Naive thymus-derived CD4-positive, alpha-beta T cell (primary cell): ENCODE measurements at regions not wholly inside any gene's neighbourhood (a gene's known extent, or its start where the extent isn't known, plus 50 kb on each side); places are given as distances from the start of the nearest gene placed in this dataset.
"Not testable (repeated sequence)": the region's sequence is repeated elsewhere in the genome, so short reads cannot be mapped to it uniquely, and the experiment has no call there.

Experiments used
- ATAC-seq: fragments of 150-1000 bp; cut with Tn5 transposase; 2 replicates; pipeline ENCODE4 v1.10.0; 2021; ENCODE audit warnings: mild to moderate bottlenecking, moderate library complexity
- CTCF ChIA-PET: fragments of 350-600 bp; sonication (Branson Sonifier 250); formaldehyde crosslinking; loops from one replicate; lab custom pipeline; 2021; ENCODE audit warnings: antibody characterized with exemption; lab: Charles Lee
- POLR2A ChIA-PET: fragments of 350-600 bp; sonication (Branson Sonifier 250); formaldehyde crosslinking; loops from one replicate; lab custom pipeline; 2021; ENCODE audit warnings: antibody characterized with exemption, inconsistent platforms; lab: Charles Lee
- DNase-seq, 9 donors: peaks; one replicate each; pipeline versions ENCODE4 v3.0.0 to v3.0.0-alpha.2; 2020 to 2022; ENCODE audit warnings: mixed read lengths in 1 of 9
- H3K27ac ChIP-seq: one replicate; pipeline ENCODE4 v1.7.0; 2013; ENCODE audit warnings: mild to moderate bottlenecking, low read depth, low read length, moderate library complexity
- H3K27me3 ChIP-seq, 2 donors: one replicate each; pipeline ENCODE4 v1.7.0; 2013; ENCODE audit warnings: low read length in 2 of 2, mild to moderate bottlenecking in 2 of 2, moderate library complexity in 2 of 2; ENCODE audit not compliant: control insufficient read depth in 2 of 2, insufficient read depth in 2 of 2
- H3K36me3 ChIP-seq, 3 experiments: 1 replicate in 2 of 3; 2 replicates in 1 of 3; pipeline ENCODE4 v1.7.0; 2013; ENCODE audit warnings: low read length in 3 of 3, mild to moderate bottlenecking in 3 of 3, moderate library complexity in 1 of 3; ENCODE audit not compliant: insufficient read depth in 3 of 3, control insufficient read depth in 2 of 3
- H3K4me1 ChIP-seq, 2 donors: one replicate each; pipeline ENCODE4 v1.7.0; 2013; ENCODE audit warnings: low read length in 2 of 2, mild to moderate bottlenecking in 2 of 2, moderate library complexity in 1 of 2; ENCODE audit not compliant: control insufficient read depth in 2 of 2, insufficient read depth in 2 of 2
- H3K4me3 ChIP-seq: 2 replicates; pipeline ENCODE4 v1.7.0; 2013; ENCODE audit warnings: mild to moderate bottlenecking, low read length
- H3K9me3 ChIP-seq, 3 experiments: 1 replicate in 2 of 3; 2 replicates in 1 of 3; pipeline ENCODE4 v1.7.0; 2013; ENCODE audit warnings: low read length in 3 of 3; ENCODE audit not compliant: control insufficient read depth in 2 of 3
- H3K27ac Mint-ChIP-seq, 9 donors: one replicate each; pipeline ENCODE4 v1.8.0; 2020 to 2022; ENCODE audit warnings: mixed read lengths in 9 of 9, mild to moderate bottlenecking in 8 of 9, moderate library complexity in 5 of 9, inconsistent platforms in 2 of 9
- H3K27me3 Mint-ChIP-seq, 5 donors: one replicate each; pipeline ENCODE4 v1.8.0; 2021 to 2022; ENCODE audit warnings: mixed read lengths in 5 of 5, mild to moderate bottlenecking in 1 of 5
- H3K36me3 Mint-ChIP-seq, 5 donors: one replicate each; pipeline ENCODE4 v1.8.0; 2020 to 2022; ENCODE audit warnings: mixed read lengths in 5 of 5, mild to moderate bottlenecking in 3 of 5, inconsistent platforms in 1 of 5
- H3K4me1 Mint-ChIP-seq, 7 donors: one replicate each; pipeline ENCODE4 v1.8.0; 2020 to 2022; ENCODE audit warnings: mixed read lengths in 7 of 7, mild to moderate bottlenecking in 3 of 7, inconsistent platforms in 1 of 7
- H3K4me3 Mint-ChIP-seq, 10 donors: one replicate each; pipeline ENCODE4 v1.8.0; 2020 to 2022; ENCODE audit warnings: mild to moderate bottlenecking in 10 of 10, mixed read lengths in 10 of 10, moderate library complexity in 6 of 10, inconsistent platforms in 2 of 10
- H3K9me3 Mint-ChIP-seq, 11 donors: one replicate each; pipeline ENCODE4 v1.8.0; 2020 to 2022; ENCODE audit warnings: mixed read lengths in 11 of 11, mild to moderate bottlenecking in 4 of 11, inconsistent platforms in 1 of 11, moderate library complexity in 1 of 11
- intact Hi-C, 2 donors: fragments of 100-400 bp; cut with micrococcal nuclease; formaldehyde crosslinking; loops; one replicate each; pipeline ENCODE4 v1.15.1; 2023

DNA sequence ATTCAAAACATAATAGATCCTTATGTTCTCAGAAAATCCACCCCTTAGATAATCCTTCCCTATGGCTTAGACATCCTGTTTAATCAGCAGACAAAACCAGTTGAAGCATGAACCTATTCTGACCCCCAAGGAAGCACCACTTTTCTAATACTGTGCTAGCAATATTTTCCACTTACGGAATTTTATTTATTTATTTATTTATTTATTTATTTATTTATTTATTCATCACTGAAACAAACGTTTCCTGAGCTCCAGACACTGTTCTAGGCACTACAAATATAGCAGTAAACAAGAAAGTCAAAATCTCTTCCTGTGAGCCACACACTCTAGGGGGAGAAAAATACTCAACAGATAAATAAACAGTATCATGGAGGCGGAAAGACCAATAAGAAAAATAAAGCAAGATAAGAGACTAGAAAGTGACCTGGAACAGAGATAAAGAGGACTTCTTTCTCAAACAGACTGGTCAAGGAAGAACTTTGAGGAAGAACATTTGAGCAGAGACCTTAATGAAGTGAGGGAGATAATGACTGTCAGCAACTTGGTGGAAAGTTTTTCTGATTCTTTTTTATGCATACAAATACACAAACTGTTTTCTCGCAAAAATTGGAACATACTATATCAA is 145.5 kb upstream of the POGK start:
- Mint-ChIP-seq H3K4me1 (peaks cover 0 to under 1% (median 0%) of the 10 kb centered on the region in 7 donors), H3K4me3 (no peak overlapping the region), H3K27ac (no peak overlapping the region), H3K9me3 (peaks cover 0 to 3% (median 0%) of the 10 kb centered on the region in 11 donors), H3K27me3 (peaks cover 0 to 58% (median 28%) of the 10 kb centered on the region in 5 donors), H3K36me3 (no peaks in the 10 kb centered on the region)
- Histone ChIP-seq H3K27me3 (no peaks in the 10 kb centered on the region), H3K4me3 (no peak overlapping the region), H3K4me1 (no peaks in the 10 kb centered on the region), H3K27ac (no peak overlapping the region), H3K36me3 (no peaks in the 10 kb centered on the region), H3K9me3 (no peaks in the 10 kb centered on the region)
- ATAC-seq = no peak
- ChIA-PET POLR2A (no interaction called here), CTCF (no interaction called here)
- intact Hi-C loops = no loop called here
- no peak for DNase-seq

DNA sequence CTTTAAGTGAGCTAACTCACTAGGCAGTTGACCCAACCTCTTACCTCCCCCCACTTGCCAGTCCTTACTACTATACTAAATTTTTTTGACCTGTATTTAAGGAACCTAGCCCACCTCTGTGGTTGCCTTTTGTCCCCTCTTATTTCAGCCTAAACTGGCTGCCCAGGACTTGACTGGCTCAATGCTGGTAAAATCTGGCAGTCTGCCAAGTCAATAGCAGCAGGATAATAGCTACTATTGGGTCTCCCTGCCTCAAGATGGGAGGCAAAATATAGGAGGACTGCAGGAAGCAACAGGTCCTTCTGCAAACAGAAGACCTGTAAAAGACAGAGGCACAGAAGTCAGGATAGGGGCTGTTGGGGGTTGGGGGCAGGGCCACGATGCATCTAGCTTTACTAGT is 144.2 kb upstream of the POGK start:
- H3K4me3 Mint-ChIP-seq = no peak overlapping the region
- Histone ChIP-seq H3K36me3 (no peaks in the 10 kb centered on the region), H3K27ac (no peak overlapping the region), H3K4me1 (no peaks in the 10 kb centered on the region), H3K9me3 (no peaks in the 10 kb centered on the region), H3K4me3 (no peak overlapping the region), H3K27me3 (no peaks in the 10 kb centered on the region)
- DNase-seq (no peak), ATAC-seq (no peak)
- ChIA-PET CTCF (no interaction called here), POLR2A (no interaction called here)
- H3K4me1 Mint-ChIP-seq = no peaks in the 10 kb centered on the region
- H3K27me3 Mint-ChIP-seq = peaks cover 0 to 53% (median 26%) of the 10 kb centered on the region in 5 donors
- H3K27ac Mint-ChIP-seq = no peak overlapping the region
- H3K9me3 Mint-ChIP-seq = peaks cover 0 to 3% (median 0%) of the 10 kb centered on the region in 11 donors
- intact Hi-C loops = no loop called here
- H3K36me3 Mint-ChIP-seq = no peaks in the 10 kb centered on the region

DNA sequence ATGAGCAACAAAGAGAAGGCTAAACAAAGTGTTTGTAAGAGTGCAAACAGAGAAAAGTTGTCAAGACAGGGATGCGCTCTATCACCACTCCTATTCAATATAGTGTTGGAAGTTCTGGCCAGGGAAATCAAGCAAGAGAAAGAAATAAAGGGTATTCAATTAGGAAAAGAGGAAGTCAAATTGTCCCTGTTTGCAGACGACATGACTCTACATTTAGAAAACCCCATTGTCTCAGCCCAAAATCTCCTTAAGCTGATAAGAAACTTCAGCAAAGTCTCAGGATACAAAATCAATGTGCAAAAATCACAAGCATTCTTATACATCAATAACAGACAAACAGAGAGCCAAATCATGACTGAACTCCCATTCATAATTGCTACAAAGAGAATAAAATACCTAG is 143.4 kb upstream of the POGK start:
- H3K27ac ChIP-seq, H3K4me1 ChIP-seq, H3K27me3 ChIP-seq, H3K4me3 Mint-ChIP-seq, H3K9me3 ChIP-seq, H3K4me1 Mint-ChIP-seq, DNase-seq, CTCF ChIA-PET, intact Hi-C loops, H3K27ac Mint-ChIP-seq, H3K36me3 Mint-ChIP-seq, POLR2A ChIA-PET, H3K36me3 ChIP-seq, ATAC-seq, H3K9me3 Mint-ChIP-seq, H3K4me3 ChIP-seq: not testable (repeated sequence)
- peaks cover 0 to 53% (median 27%) of the 10 kb centered on the region in 5 donors for H3K27me3 Mint-ChIP-seq

- no peak for ATAC-seq
- DNase-seq = no peak
- intact Hi-C loops = no loop called here
- no peaks in the 10 kb centered on the region for H3K27me3 ChIP-seq
- peaks cover 0 to 55% (median 22%) of the 10 kb centered on the region in 5 donors for H3K27me3 Mint-ChIP-seq
- no peak overlapping the region for H3K4me3 Mint-ChIP-seq
- no peak overlapping the region for H3K27ac Mint-ChIP-seq
- no peak overlapping the region for H3K4me3 ChIP-seq
- H3K9me3 Mint-ChIP-seq = peaks cover 0 to 2% (median 0%) of the 10 kb centered on the region in 11 donors
- H3K36me3 Mint-ChIP-seq = no peaks in the 10 kb centered on the region
- CTCF ChIA-PET = no interaction called here
- H3K4me1 Mint-ChIP-seq = no peaks in the 10 kb centered on the region
- no peaks in the 10 kb centered on the region for H3K9me3 ChIP-seq
- no peak overlapping the region for H3K27ac ChIP-seq
- no peaks in the 10 kb centered on the region for H3K4me1 ChIP-seq
- no peaks in the 10 kb centered on the region for H3K36me3 ChIP-seq
- POLR2A ChIA-PET = no interaction called here
Measured at GRCh38 chr1:166698771-166699170, 140.5 kb upstream of the POGK start.

DNA sequence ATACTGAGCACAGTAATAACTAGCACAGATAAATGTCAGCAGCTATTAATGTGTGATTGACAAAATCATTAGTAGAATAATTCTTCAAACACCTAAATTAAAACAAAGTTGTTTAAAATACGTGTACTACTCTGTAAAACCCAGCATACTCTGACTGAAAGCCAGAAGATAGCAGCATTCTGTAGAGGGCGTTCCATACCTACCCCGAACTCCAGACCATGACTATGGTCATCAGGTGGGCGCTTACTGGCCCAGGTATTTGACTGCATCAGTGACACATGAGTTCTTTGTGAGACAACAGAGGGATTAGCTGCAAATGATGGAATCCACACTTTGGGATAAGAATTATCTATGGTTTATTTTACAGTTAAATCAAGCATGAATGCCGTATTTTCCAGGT is 139.7 kb upstream of the POGK start:
- Histone ChIP-seq H3K27ac (no peak overlapping the region), H3K4me3 (no peak overlapping the region), H3K4me1 (no peaks in the 10 kb centered on the region), H3K36me3 (no peaks in the 10 kb centered on the region), H3K9me3 (no peaks in the 10 kb centered on the region), H3K27me3 (no peaks in the 10 kb centered on the region)
- Mint-ChIP-seq H3K27ac (no peak overlapping the region), H3K4me1 (no peaks in the 10 kb centered on the region), H3K27me3 (peaks cover 0 to 55% (median 24%) of the 10 kb centered on the region in 5 donors), H3K36me3 (no peaks in the 10 kb centered on the region), H3K9me3 (peaks cover 0 to 2% (median 0%) of the 10 kb centered on the region in 11 donors), H3K4me3 (no peak overlapping the region)
- intact Hi-C loops = no loop called here
- ATAC-seq (no peak), DNase-seq (no peak)
- POLR2A ChIA-PET = no interaction called here
- CTCF ChIA-PET = no interaction called here

GRCh38 chr1:166700696-166701095 is 138.6 kb upstream of the POGK start:
- Mint-ChIP-seq H3K27ac (no peak overlapping the region), H3K36me3 (no peaks in the 10 kb centered on the region), H3K27me3 (peaks cover 0 to 59% (median 25%) of the 10 kb centered on the region in 5 donors), H3K4me1 (peaks cover 0 to 2% (median 0%) of the 10 kb centered on the region in 7 donors), H3K9me3 (peaks cover 0 to 2% (median 0%) of the 10 kb centered on the region in 11 donors), H3K4me3 (no peak overlapping the region)
- Histone ChIP-seq H3K27ac (no peak overlapping the region), H3K36me3 (no peaks in the 10 kb centered on the region), H3K4me3 (no peak overlapping the region), H3K27me3 (no peaks in the 10 kb centered on the region), H3K4me1 (no peaks in the 10 kb centered on the region), H3K9me3 (no peaks in the 10 kb centered on the region)
- ChIA-PET CTCF (no interaction called here), POLR2A (no interaction called here)
- no peak for DNase-seq
- intact Hi-C loops = no loop called here
- no peak for ATAC-seq

DNA sequence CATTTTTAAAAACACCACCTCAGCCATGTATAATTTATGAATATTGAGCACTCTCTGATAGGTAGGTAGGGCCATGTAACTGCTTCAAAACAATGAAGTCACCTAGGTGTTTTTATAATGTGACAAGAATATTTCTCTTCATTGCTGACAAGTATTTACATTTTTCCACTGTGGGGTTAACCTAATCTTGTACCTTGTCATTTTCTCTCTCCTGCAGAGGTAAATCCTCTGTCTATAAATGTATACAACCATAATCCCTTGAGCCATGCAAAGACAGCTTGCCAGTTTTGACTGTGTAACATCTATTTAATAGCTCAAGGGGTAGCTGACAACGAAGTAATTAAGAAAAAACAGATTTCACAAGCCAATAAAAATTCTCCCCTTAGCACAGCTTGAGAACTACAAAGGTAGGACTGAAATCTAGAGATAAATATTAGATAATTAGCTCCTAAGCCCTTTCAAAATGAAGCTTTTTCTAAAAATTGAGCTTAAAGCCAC is 137.6 kb upstream of the POGK start:
- Mint-ChIP-seq H3K4me1 (peaks cover 0 to 2% (median 0%) of the 10 kb centered on the region in 7 donors), H3K27me3 (peaks cover 0 to 58% (median 27%) of the 10 kb centered on the region in 5 donors), H3K36me3 (no peaks in the 10 kb centered on the region), H3K4me3 (no peak overlapping the region), H3K9me3 (peaks cover 0 to 6% (median 0%) of the 10 kb centered on the region in 11 donors), H3K27ac (no peak overlapping the region)
- Histone ChIP-seq H3K9me3 (no peaks in the 10 kb centered on the region), H3K4me1 (no peaks in the 10 kb centered on the region), H3K4me3 (no peak overlapping the region), H3K27ac (no peak overlapping the region), H3K27me3 (no peaks in the 10 kb centered on the region), H3K36me3 (no peaks in the 10 kb centered on the region)
- POLR2A ChIA-PET = no interaction called here
- no peak for ATAC-seq
- CTCF ChIA-PET = no interaction called here
- DNase-seq = no peak
- intact Hi-C loops = no loop called here
